NB4 (cell line): ENCODE measurements at regions not wholly inside any gene's neighbourhood (a gene's known extent, or its start where the extent isn't known, plus 50 kb on each side); places are given as distances from the start of the nearest gene placed in this dataset.
A peak's percentile ranks its signal among the peaks of the same experiment; 100 is the strongest.
"Not testable (repeated sequence)": the region's sequence is repeated elsewhere in the genome, so short reads cannot be mapped to it uniquely, and the experiment has no call there.

Experiments used
- DNase-seq: peaks from one replicate; pipeline ENCODE4 v3.0.0; 2010; ENCODE audit warnings: low read depth
- H3K4me3 ChIP-seq: one replicate; pipeline ENCODE4 v1.5.1; 2011; ENCODE audit warnings: mild to moderate bottlenecking, low read depth, low read length, moderate library complexity
- MYC ChIP-seq: IDR thresholded peaks from 2 replicates; pipeline ENCODE4 v1.6.1; 2011; ENCODE audit warnings: low read depth, low read length
- POLR2A ChIP-seq: IDR thresholded peaks from 2 replicates; pipeline ENCODE4 v1.6.1; 2011; ENCODE audit warnings: mild to moderate bottlenecking; ENCODE audit not compliant: insufficient read length; ENCODE audit errors: extremely low read depth
- TF ChIP-seq, protein P1 (sequence below): IDR thresholded peaks from 2 replicates; pipeline ENCODE4 v1.6.1; 2011; ENCODE audit warnings: low read depth, low read length
- TF ChIP-seq, protein P2 (sequence below): IDR thresholded peaks from one replicate; pipeline ENCODE4 v1.5.1; 2012; ENCODE audit warnings: low read depth, low read length

DNA sequence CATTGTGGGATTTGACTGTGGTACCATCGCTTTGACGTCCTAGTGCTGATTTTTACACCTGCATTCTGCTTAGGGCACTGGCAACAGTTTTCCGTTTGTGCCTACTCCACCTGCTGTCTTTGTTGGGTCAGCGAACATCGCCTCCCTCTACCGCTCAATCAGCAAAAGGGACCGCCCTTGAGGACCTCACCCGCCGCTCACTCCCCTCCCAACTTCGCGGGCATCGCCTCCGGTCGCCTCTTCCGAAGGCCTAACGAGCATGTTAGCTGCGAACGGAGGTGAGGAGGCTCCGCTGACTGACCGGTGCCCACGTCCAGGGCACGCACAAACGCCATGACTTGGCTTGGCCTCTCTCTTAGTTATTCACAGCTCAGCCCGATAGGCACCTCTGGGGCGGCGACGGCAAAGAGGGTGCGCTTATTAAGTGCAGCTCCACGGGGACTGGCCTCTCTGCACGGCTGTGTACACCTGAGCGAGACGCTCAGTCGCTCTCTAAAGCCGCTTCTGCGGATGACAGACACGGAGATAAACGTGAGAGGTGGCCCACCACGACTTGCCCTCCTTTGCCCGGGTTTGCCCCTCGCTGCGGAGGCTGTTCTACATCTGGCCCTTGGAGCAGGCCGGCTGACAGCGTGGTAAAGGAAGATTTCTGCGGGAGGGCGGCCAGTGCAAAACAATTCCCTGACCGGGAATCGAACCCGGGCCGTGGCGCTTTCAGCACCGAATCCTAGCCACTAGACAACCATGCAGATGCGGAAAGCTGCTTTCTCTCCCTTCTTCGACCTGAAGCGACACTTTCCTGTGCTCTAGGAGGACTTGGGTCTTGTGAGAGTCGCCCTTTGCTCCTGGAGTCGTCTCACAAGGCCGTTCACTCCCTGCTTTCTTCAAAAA is 179.5 kb downstream of the FAM72C start:
- DNase-seq, H3K4me3 ChIP-seq: not testable (repeated sequence)

DNA sequence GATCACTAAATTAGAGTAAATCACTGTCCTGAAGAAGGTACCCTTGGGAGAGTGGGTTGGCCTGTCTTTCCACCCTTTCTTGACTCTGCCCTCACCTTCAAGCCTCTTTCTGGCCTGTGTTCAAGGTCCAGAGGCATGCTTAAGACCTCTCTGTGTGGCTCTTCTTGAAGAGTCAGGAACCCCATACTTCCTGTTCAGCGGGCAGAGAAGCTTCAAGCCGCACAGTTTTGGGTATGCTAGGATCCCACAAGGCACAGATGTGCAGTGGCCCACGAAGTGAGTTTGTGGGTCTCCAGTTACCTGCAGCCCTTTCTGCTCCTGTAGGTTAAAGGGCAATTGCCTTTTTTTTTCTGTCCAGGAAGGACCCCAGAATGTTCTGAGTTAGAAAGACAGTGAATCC is 185.4 kb downstream of the FAM72C start:
- not testable (repeated sequence) for H3K4me3 ChIP-seq, DNase-seq

DNA sequence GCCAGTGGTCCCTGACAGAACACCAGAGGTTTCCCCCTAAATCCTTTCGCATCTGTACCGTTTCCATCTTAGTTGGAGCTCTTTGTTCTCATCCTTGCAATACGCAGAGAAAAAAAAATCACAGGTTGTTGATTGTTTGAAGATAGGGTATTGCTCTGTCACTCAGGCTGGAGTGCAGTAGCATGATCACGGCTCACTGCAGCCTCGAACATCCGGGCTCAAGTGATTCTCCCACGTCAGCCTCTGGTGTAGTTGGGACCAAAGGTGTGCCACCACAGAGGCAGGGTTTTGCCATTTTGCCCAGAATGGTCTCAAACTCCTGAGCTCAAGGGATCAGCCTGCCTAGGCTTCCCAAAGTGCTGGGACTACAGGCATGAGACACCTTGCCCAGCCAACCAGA is 185.9 kb downstream of the FAM72C start:
- DNase-seq, H3K4me3 ChIP-seq: not testable (repeated sequence)

DNA sequence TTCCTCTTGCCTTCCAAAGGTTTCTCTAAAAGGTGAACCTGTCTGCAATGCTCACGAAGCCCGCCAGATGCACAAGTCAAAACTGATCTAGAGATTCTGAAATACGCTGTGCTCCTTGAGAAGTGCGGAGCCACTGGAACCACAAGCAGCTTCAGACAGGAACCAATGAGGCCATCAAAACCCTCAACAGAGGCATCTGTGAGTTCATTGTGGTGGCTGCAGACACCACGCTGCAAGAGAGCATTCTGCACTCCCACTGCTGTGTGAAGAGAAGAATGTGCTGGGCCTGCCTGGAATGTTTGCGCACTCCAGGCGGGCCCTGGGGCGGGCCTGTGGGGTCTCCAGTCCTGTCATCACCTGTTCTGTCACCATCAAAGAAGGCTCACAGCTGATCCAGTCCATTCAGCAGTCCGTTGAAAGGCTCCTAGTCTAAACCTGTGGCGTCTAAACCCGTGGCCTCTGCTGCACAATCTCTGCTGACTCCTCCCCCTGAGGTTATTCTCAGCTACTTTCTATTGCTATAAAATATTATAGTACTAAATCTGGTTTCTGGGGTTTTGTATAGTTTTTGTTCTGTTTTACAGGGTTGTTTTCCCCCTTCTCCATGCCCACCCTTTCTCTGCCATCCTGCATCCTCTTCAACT is 187.4 kb downstream of the FAM72C start:
- not testable (repeated sequence) for DNase-seq, H3K4me3 ChIP-seq

DNA sequence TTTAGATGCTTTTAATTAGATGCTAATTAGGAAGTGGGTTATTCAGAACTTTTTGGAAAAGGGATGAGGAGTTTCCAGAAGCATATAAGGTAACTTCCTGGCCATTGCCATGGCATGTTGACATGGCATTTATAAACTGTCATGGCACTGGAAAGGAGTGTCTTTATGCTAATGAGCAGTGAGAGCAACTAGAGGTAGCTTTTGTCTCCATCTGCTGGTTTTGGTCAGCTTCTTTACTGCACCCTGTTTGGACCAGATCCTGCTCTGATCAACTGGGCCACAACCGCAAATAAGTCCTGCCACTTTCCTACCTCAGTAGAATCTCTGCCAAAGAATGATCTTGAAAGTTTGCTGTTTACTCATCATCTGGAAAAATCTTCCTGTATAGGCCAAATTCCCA is 193.6 kb downstream of the FAM72C start:
- not testable (repeated sequence) for H3K4me3 ChIP-seq, DNase-seq

DNA sequence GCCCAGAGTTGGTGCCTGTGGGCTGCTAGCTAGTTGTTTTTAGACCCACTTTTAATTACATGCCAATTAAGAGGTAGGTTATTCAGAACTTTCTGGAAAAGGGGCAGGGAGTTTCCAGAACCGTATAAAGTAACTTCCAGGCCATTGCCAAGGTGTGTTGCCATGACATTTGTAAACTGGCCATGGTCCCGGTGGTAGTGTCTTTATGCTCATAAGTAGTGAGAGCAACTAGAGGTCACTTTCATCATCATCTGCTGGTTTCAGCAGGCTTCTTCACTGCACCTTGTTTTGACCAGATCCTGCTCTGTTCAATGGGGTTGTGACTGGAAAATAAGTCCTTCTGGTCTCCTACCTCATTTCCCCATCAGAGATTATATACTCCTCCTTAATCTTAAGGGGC is 207.0 kb downstream of the FAM72C start:
- not testable (repeated sequence) for DNase-seq

DNA sequence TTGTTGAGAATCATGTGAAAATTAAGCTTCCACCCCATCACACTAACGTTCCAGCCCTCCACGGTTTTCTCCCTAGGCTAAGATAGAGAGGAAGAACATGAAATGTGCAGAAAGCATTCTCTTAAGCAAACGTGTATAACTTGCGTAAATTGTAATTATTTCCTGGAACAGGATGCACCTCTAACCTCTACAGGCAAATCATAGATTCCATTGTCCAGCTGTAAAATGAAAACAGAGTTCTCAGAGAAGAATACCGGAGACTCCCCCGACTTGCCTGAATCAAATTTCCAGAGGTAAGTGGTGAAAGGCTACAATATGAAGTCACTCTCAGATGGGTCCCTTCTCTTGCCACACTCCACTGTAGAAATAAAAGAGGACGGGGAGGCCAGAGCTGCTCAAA is 211.4 kb downstream of the FAM72C start:
- H3K4me3 ChIP-seq, DNase-seq: not testable (repeated sequence)

More for the DNA sequence above, 207.0 kb downstream of the FAM72C start:
- not testable (repeated sequence) for H3K4me3 ChIP-seq

DNA sequence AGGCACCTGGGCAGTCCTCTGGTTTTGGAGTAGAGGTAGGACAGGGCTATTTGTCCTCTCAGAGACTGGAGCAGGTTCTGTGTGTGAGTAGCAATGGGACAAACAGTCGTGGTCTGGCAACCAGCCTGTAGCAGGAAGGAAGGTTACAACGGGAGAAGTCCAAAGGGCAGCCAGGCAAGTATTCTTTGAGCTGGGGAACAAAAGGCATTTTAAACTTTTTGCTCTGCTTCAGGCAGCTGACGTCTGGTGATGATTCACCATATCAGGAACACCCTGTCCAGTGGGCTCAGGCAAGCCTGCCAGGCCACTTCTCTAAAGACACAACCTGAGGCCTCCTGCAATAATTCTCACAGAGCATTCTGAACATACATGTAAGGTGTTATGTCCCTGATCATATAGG is 215.8 kb downstream of the FAM72C start:
- DNase-seq, H3K4me3 ChIP-seq: not testable (repeated sequence)

DNA sequence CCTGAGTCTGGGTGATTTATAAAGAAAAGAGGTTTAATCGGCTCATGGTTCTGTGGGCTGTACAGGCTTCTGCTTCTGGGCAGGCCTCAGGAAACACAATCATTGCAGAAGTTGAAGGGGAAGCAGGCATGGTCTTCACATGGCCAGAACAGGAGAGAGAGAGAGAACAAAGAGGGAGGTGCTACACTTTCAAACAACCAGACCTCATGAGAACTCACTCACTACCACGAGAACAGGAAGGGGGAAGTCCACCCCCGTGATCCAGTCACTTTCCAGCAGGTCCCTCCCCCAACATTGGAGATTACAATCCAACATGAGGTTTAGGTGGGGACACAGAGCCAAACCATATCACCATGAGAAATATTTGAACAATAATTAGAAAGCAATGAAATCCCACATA is 222.9 kb downstream of the FAM72C start:
- no peak for TF ChIP-seq POLR2A
- TF ChIP-seq, protein P1, sequence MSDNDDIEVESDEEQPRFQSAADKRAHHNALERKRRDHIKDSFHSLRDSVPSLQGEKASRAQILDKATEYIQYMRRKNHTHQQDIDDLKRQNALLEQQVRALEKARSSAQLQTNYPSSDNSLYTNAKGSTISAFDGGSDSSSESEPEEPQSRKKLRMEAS: no peak
- TF ChIP-seq, protein P2, sequence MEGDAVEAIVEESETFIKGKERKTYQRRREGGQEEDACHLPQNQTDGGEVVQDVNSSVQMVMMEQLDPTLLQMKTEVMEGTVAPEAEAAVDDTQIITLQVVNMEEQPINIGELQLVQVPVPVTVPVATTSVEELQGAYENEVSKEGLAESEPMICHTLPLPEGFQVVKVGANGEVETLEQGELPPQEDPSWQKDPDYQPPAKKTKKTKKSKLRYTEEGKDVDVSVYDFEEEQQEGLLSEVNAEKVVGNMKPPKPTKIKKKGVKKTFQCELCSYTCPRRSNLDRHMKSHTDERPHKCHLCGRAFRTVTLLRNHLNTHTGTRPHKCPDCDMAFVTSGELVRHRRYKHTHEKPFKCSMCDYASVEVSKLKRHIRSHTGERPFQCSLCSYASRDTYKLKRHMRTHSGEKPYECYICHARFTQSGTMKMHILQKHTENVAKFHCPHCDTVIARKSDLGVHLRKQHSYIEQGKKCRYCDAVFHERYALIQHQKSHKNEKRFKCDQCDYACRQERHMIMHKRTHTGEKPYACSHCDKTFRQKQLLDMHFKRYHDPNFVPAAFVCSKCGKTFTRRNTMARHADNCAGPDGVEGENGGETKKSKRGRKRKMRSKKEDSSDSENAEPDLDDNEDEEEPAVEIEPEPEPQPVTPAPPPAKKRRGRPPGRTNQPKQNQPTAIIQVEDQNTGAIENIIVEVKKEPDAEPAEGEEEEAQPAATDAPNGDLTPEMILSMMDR: no peak
- TF ChIP-seq MYC: no peak
- no peak overlapping the region for H3K4me3 ChIP-seq
- peak; percentile 61 for DNase-seq

DNA sequence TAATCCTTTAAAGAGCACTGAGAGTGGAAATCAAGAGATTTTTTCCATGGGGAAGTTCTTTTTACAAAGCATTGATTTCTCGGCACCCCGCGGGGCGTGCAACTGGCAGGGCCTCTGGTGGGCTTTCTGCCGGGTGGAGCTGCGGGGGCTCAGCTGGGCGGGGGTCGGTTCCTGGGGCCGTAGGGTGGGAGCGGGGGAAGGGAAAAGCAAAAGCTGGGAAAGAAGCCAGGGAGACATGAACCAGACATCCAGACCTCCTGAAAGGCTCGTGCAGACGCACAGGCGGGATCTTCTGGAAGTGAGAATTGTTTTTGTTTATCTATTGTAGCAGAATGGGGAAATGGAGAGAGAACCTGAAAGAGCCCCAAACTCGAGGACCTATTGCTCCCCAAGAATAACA is 235.2 kb downstream of the FAM72C start:
- DNase-seq: no peak
- no peak overlapping the region for H3K4me3 ChIP-seq
- TF ChIP-seq, protein P2: no peak
- TF ChIP-seq, protein P1: no peak
- no peak for TF ChIP-seq POLR2A
- no peak for TF ChIP-seq MYC
